ENCODE measurements at regions not wholly inside any gene's neighbourhood (a gene's known extent, or its start where the extent isn't known, plus 50 kb on each side); places are given as distances from the start of the nearest gene placed in this dataset.
"Not testable (repeated sequence)": the region's sequence is repeated elsewhere in the genome, so short reads cannot be mapped to it uniquely, and the experiment has no call there.

- TF ChIP-seq CTCF (conservative IDR thresholded peaks at IDR 0.05; ENCODE audit: control insufficient read depth, insufficient read depth, low read depth, low read length): no peak
- no peak overlapping the region for H3K4me3 ChIP-seq (ENCODE audit: control insufficient read depth, low read depth, low read length)
- DNase-seq (ENCODE audit: low read depth): no peak
Observed at GRCh38 chr11:121368364-121369240, 76.0 kb downstream of the SC5D start.

- DNase-seq (ENCODE audit: low read depth): no peak
- H3K4me3 ChIP-seq (ENCODE audit: control insufficient read depth, low read depth, low read length): no peak overlapping the region
Observed at GRCh38 chr11:121369366-121369765, 76.8 kb downstream of the SC5D start.

GRCh38 chr11:121372028-121372427 lies 79.5 kb downstream of the SC5D start:
- no peak overlapping the region for H3K4me3 ChIP-seq (ENCODE audit: control insufficient read depth, low read depth, low read length)
- no peak for TF ChIP-seq CTCF (conservative IDR thresholded peaks at IDR 0.05; ENCODE audit: control insufficient read depth, insufficient read depth, low read depth, low read length)
- no peak for DNase-seq (ENCODE audit: low read depth)

More at GRCh38 chr11:121369366-121369765, 76.8 kb downstream of the SC5D start:
- no peak for TF ChIP-seq CTCF (conservative IDR thresholded peaks at IDR 0.05; ENCODE audit: control insufficient read depth, insufficient read depth, low read depth, low read length)

- no peak for TF ChIP-seq CTCF (conservative IDR thresholded peaks at IDR 0.05; ENCODE audit: control insufficient read depth, insufficient read depth, low read depth, low read length)
- DNase-seq (ENCODE audit: low read depth): no peak
- no peak overlapping the region for H3K4me3 ChIP-seq (ENCODE audit: control insufficient read depth, low read depth, low read length)
Observed at GRCh38 chr11:121372671-121373429, 79.3 kb upstream of the SORL1 start.

- H3K4me3 ChIP-seq (ENCODE audit: control insufficient read depth, low read depth, low read length): no peak overlapping the region
- no peak for TF ChIP-seq CTCF (conservative IDR thresholded peaks at IDR 0.05; ENCODE audit: control insufficient read depth, insufficient read depth, low read depth, low read length)
- DNase-seq (ENCODE audit: low read depth): no peak
Observed at GRCh38 chr11:121374286-121374985, 77.7 kb upstream of the SORL1 start.

- DNase-seq (ENCODE audit: low read depth): no peak
- no peak for TF ChIP-seq CTCF (conservative IDR thresholded peaks at IDR 0.05; ENCODE audit: control insufficient read depth, insufficient read depth, low read depth, low read length)
- no peak overlapping the region for H3K4me3 ChIP-seq (ENCODE audit: control insufficient read depth, low read depth, low read length)
Observed at GRCh38 chr11:121376130-121376529, 76.0 kb upstream of the SORL1 start.

- H3K4me3 ChIP-seq (ENCODE audit: control insufficient read depth, low read depth, low read length); DNase-seq (ENCODE audit: low read depth): not testable (repeated sequence)
Observed at GRCh38 chr11:121379145-121379810, 72.8 kb upstream of the SORL1 start.
